ENCODE measurements at regions not wholly inside any gene's neighbourhood (a gene's known extent, or its start where the extent isn't known, plus 50 kb on each side); places are given as distances from the start of the nearest gene placed in this dataset.

DNA sequence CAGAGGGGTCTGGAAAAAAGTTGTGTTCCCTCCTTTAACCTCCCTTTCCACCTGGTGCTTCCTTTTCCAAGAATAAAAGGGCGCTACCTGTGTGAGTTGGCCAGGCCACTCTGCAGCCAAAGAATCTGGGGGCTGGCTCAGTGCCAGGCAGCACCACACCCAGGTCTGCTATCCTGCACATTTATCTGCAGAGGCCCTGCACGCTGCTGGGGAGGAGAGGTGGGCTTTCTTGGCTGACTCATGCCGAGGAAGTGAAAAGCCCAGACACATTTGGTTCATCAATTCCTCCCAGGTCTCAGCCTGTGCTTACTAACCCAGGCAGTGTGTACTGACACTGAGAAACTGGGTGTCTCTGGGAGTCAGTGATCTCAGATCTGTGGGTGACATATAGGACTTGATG lies 79.8 kb upstream of the F3 start:
- no peaks in the 10 kb centered on the region for H3F3A ChIP-seq (ENCODE audit: low read depth)
- no peaks in the 10 kb centered on the region for H3K4me1 ChIP-seq (ENCODE audit: insufficient read depth, low read length, poor library complexity, severe bottlenecking)
- H3K9me3 ChIP-seq (ENCODE audit: insufficient read depth, low read depth, low read length) = no peaks in the 10 kb centered on the region
- H3K79me2 ChIP-seq (ENCODE audit: insufficient read depth, low read length) = no peaks in the 10 kb centered on the region
- no peak for TF ChIP-seq EZH2phosphoT487 (IDR thresholded peaks at IDR 0.05; ENCODE audit: borderline replicate concordance)
- TF ChIP-seq, protein P1, sequence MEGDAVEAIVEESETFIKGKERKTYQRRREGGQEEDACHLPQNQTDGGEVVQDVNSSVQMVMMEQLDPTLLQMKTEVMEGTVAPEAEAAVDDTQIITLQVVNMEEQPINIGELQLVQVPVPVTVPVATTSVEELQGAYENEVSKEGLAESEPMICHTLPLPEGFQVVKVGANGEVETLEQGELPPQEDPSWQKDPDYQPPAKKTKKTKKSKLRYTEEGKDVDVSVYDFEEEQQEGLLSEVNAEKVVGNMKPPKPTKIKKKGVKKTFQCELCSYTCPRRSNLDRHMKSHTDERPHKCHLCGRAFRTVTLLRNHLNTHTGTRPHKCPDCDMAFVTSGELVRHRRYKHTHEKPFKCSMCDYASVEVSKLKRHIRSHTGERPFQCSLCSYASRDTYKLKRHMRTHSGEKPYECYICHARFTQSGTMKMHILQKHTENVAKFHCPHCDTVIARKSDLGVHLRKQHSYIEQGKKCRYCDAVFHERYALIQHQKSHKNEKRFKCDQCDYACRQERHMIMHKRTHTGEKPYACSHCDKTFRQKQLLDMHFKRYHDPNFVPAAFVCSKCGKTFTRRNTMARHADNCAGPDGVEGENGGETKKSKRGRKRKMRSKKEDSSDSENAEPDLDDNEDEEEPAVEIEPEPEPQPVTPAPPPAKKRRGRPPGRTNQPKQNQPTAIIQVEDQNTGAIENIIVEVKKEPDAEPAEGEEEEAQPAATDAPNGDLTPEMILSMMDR (conservative IDR thresholded peaks at IDR 0.05; ENCODE audit: low read length) = no peak
- H3K27me3 ChIP-seq (ENCODE audit: insufficient read depth, low read length, poor library complexity, severe bottlenecking) = no peaks in the 10 kb centered on the region
- H3K36me3 ChIP-seq (ENCODE audit: insufficient read depth, low read length) = no peaks in the 10 kb centered on the region
- H3K9ac ChIP-seq (ENCODE audit: low read depth, low read length, poor library complexity, severe bottlenecking) = no peak overlapping the region
- no peaks in the 10 kb centered on the region for H4K20me1 ChIP-seq (ENCODE audit: insufficient read depth, low read length, poor library complexity, severe bottlenecking)
- no peak overlapping the region for H2AFZ ChIP-seq (ENCODE audit: low read length)
- H3K4me2 ChIP-seq (ENCODE audit: low read depth, low read length, poor library complexity, severe bottlenecking) = no peak overlapping the region
- H3K4me3 ChIP-seq (ENCODE audit: low read length, poor library complexity, severe bottlenecking) = no peak overlapping the region
- H3K9me2 ChIP-seq (replicated peaks; ENCODE audit: low read depth, low read length) = no peaks in the 10 kb centered on the region

DNA sequence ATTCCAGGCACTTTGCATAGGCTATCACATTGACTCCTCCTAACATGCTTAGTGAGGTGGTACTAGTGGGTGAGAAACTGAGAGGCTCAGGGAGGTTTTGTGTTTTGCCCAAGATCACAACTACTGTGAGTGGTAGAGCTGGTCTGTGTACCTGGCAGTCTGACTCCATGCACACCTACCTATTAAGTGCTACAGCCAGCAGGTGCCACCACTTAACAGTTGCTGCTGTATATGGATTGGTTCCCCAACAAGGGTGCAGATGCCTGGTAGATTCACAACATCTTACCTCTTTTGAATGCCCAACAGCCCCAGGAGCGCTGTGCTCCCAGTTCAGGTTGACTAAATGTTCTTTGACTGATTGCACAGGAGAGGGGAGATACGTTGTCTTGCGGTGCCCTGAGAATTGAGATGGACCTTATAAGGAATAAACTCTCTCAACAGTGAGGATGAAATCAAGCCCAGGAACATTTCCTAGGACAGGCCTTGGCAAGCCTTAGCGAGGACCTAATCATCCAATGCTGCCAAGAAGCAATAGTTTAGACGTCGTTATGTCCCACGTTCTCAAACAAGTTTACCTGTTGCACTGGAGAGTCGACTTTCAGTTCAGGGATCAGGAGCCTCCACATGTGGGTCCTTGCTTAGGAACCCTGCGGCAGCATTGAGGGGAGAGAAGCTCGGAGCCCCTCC lies 78.9 kb upstream of the F3 start:
- H3K79me2 ChIP-seq (ENCODE audit: insufficient read depth, low read length) = no peaks in the 10 kb centered on the region
- H3K4me1 ChIP-seq (ENCODE audit: insufficient read depth, low read length, poor library complexity, severe bottlenecking) = no peaks in the 10 kb centered on the region
- H3F3A ChIP-seq (ENCODE audit: low read depth) = no peaks in the 10 kb centered on the region
- H3K36me3 ChIP-seq (ENCODE audit: insufficient read depth, low read length) = no peaks in the 10 kb centered on the region
- H3K9me3 ChIP-seq (ENCODE audit: insufficient read depth, low read depth, low read length) = no peaks in the 10 kb centered on the region
- no peaks in the 10 kb centered on the region for H3K27me3 ChIP-seq (ENCODE audit: insufficient read depth, low read length, poor library complexity, severe bottlenecking)
- no peak overlapping the region for H3K9ac ChIP-seq (ENCODE audit: low read depth, low read length, poor library complexity, severe bottlenecking)
- no peaks in the 10 kb centered on the region for H3K9me2 ChIP-seq (replicated peaks; ENCODE audit: low read depth, low read length)
- H3K4me3 ChIP-seq (ENCODE audit: low read length, poor library complexity, severe bottlenecking) = no peak overlapping the region
- no peak for TF ChIP-seq EZH2phosphoT487 (IDR thresholded peaks at IDR 0.05; ENCODE audit: borderline replicate concordance)
- H3K4me2 ChIP-seq (ENCODE audit: low read depth, low read length, poor library complexity, severe bottlenecking) = no peak overlapping the region
- no peaks in the 10 kb centered on the region for H4K20me1 ChIP-seq (ENCODE audit: insufficient read depth, low read length, poor library complexity, severe bottlenecking)
- H2AFZ ChIP-seq (ENCODE audit: low read length) = no peak overlapping the region

DNA sequence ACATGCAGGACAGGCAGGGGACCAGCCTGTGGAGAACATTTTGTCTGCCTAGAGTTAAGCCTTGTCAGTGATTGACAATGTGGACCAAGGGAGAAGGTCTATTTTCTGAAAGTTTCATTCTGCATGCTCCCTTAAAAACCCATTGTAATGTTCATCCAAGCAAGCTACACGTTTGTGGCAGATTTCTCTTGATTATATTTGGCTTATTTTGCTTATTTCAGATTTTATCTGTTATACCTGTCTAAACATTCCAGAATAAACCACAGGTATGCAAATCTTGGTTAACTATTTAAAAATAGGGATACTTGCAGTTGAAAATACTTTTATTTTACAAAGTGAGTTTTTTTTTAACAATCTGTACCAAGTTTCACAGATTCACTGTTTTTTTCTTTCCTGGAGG lies 78.2 kb upstream of the F3 start:
- Histone ChIP-seq H4K20me1 (ENCODE audit: insufficient read depth, low read length, poor library complexity, severe bottlenecking) (no peaks in the 10 kb centered on the region), H3K27me3 (ENCODE audit: insufficient read depth, low read length, poor library complexity, severe bottlenecking) (no peaks in the 10 kb centered on the region), H3K79me2 (ENCODE audit: insufficient read depth, low read length) (no peaks in the 10 kb centered on the region), H3K4me1 (ENCODE audit: insufficient read depth, low read length, poor library complexity, severe bottlenecking) (peaks cover 4% of the 10 kb centered on the region), H3K4me2 (ENCODE audit: low read depth, low read length, poor library complexity, severe bottlenecking) (no peak overlapping the region), H3F3A (ENCODE audit: low read depth) (no peaks in the 10 kb centered on the region), H3K9me3 (ENCODE audit: insufficient read depth, low read depth, low read length) (no peaks in the 10 kb centered on the region), H3K4me3 (ENCODE audit: low read length, poor library complexity, severe bottlenecking) (no peak overlapping the region), H2AFZ (ENCODE audit: low read length) (no peak overlapping the region), H3K9me2 (replicated peaks; ENCODE audit: low read depth, low read length) (no peaks in the 10 kb centered on the region), H3K36me3 (ENCODE audit: insufficient read depth, low read length) (no peaks in the 10 kb centered on the region), H3K9ac (ENCODE audit: low read depth, low read length, poor library complexity, severe bottlenecking) (no peak overlapping the region)
- TF ChIP-seq EZH2phosphoT487 (IDR thresholded peaks at IDR 0.05; ENCODE audit: borderline replicate concordance) = no peak
- TF ChIP-seq, protein P1 (conservative IDR thresholded peaks at IDR 0.05; ENCODE audit: low read length) = no peak
